HG03280 (cell line): ENCODE measurements at regions not wholly inside any gene's neighbourhood (a gene's known extent, or its start where the extent isn't known, plus 50 kb on each side); places are given as distances from the start of the nearest gene placed in this dataset.
"Not testable (repeated sequence)": the region's sequence is repeated elsewhere in the genome, so short reads cannot be mapped to it uniquely, and the experiment has no call there.

Experiments
- ATAC-seq: cut with Tn5 transposase; IDR thresholded peaks from one replicate; pipeline ENCODE4 v1.9.1; 2021; ENCODE audit warnings: mild to moderate bottlenecking, moderate library complexity; ENCODE audit not compliant: unreplicated experiment

DNA sequence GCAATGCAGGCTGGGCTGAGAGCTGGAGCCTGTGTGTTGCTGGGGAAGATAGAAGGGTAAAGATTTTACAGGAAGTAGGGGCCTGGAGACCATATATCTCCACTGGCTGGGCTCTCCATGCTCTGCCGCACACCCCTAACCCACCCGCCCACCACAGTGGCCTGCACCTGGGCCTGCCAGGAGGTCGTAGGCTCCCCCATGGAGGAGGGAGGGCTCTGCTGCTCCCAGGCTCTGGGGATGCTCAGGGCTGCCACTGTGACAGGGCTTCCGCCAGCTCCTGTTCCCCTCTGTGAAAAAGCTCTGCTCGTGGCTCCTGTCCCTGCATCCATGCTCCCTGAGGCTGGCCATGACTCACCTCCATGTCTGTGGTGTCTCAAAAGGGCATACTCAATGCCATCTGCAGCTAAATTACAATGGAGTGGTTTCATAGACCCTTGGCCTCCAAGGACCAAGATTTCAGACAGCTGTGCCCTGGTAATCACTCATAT lies 106.0 kb downstream of the CXCL12 start:
- ATAC-seq: no peak

GRCh38 chr10:44268435-44268948 lies 116.4 kb downstream of the CXCL12 start:
- ATAC-seq: not testable (repeated sequence)

GRCh38 chr10:44267007-44267406 lies 117.9 kb downstream of the CXCL12 start:
- no peak for ATAC-seq

DNA sequence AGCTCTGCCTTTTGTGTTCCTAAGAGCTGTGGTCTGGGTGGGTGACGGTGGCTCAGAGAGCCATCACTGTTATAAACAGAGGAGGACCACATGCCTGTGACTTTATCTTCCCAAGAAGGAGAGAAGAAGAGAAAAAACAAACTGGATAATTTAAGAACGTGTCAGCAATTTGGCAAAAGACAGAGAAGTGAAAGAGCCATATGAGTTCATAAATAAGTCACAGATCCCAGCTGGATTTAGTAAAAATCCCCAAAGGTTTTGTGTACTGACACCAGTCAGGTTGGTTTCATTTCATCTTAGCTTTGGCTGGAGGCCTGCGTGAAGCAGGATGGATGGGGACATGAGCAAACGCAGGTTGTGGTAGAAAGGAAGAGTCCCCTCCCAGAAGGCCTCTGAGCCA lies 120.7 kb downstream of the CXCL12 start:
- ATAC-seq: no peak

DNA sequence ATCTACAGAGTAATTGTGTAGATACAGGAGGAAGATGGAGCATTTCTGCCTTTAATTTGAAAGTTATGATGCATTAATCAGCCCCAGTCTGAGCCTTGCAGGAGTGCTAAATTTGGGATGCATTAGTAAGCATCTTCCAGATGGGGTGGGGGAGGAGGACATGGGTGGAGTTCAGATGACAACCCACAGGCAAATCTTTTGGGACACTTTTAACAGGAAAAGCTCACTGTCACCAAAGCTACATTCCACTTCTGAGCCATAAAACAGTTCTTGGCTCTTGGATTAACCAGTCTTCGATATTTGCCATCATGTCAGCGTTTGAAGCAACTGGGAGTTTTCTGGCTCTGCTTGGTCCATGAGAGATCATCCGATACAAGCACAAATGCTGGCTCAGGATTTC lies 121.1 kb downstream of the CXCL12 start:
- ATAC-seq: no peak

DNA sequence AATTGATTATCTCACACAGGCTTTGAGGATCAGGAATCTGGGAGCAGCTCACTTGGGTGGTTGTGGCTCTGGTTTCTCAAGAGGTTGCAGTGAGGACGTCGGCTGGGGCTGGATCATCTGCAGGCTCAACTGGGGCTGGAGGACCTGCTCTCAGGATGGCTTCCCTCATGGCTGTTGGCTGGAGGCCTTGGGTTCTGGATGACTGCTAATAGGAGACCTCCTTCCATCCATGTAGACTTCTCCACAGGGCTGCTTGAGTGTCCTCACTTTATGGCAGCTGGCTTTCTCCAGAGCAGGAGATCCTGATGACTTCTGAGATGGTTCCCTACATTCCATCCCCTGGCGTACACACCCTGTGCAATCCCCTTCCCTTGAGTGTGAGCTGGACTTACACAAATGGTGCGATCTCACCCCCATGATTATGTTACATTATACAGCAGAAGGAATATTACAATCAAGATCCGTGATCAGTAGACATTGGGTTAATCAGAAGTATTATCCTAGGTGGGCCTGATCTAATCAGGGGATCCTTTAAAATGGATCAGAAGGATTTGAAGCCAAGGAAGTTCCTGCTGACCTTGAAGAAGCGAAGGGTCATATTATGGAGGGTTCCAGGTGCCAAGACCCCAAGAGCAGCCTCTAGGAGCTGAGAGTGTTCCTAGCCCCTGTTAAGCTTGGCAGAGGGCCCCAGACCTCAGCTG lies 122.2 kb downstream of the CXCL12 start:
- no peak for ATAC-seq

DNA sequence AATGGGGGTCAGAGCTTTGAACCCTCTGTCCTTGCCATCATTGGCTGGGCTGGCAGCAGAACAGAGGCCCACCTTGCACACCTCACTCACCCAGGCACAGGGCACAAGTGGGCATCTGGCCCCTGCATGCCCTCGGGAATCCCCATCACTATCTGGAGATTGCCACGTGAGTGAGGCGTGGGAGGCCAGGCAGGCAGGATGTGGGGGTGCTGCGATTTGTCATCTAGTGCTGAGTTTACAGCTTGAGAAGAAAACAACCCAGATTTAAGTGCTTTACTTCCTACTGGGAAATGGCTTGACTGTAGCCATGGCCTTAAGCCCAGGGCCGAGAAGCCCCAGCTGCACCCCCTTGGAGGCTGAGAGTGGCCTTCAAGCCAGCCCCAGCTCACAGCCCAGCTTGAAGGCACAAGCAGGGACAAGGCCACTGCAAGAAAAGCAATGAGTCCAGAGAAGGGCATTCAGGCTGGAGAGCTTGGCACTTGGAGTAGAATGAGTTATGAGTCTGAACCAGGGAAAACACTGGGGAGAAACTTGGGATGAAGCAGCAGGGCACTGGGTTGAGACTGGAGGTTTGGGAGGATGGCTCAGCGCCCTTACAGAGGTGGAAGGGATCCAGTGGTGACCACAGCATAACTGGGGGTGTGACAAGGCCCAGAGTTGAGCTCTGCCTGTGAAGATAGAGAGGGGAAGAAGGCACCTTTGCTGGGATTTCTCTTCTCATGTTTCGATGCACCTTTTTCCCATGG lies 123.0 kb downstream of the CXCL12 start:
- no peak for ATAC-seq

DNA sequence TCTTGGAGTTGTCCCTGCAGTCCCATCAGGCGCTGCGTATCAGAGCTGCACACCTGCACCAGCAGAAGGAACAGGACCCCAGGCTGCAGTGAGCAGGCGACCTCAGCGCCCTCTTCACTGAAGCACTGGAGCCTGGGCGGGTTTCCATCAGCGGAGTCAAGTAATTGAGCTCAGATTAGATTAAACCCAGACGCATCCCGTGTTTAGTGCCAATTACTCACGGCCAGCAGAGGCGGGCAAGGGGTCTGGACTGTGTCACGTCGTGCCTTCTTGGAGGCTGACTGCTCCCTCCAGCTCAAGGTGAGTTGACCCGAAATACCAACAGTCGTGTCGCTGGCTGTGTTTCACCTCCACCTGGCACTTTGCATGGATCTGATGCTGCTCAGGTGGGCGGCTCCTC lies 123.6 kb downstream of the CXCL12 start:
- no peak for ATAC-seq

- ATAC-seq: no peak
Measured at GRCh38 chr10:44260286-44260928, 124.5 kb downstream of the CXCL12 start.

- no peak for ATAC-seq
Measured at GRCh38 chr10:44259090-44259874, 125.6 kb downstream of the CXCL12 start.

DNA sequence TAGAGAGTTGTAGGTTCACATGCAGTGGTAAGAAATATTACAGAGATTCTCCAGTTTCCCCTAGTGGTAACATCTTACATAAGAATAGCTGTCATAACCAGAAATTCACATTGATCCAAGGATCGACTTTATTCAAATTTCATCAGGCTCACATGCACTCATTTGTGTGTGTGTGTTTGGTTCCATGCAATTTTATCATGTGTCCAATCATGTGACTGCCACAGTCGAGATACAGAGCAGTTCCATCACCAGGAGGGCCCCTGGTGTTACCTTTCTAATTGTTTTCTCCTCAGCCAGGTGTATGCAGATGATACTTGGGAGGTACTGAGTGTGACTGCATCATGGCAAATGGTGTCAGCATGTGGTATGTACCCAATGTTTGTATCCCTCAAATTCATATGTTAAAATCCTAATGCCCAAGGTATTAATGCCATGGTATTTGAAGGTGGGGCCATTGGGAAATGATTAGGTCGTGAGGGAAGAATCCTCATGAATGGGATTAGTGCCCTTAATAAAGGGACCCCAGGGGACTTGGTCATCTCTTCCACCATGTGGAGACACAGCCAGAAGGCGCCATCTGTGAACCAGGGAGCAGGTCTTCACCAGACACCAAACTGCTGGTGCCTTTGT lies 126.3 kb downstream of the CXCL12 start:
- ATAC-seq: no peak

DNA sequence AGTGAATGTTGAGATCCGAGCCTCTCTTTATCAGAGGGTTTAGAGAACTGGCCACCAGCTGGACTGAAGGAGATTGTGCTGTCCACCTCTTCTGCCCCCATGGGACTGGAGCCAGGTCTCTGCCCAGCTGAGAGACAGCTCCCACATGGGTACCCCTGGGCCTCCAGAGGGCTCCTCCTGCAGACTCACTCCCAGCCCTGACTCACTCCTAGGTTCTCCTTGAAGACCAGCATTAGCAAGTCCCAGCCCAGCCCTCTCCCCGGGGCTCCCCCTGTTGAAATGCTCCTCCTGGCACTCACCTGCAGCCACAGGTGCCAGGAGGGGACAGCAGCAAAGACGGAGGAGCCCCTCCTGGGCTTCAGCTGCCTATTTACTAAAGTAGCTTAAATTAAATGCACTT lies 126.9 kb downstream of the CXCL12 start:
- ATAC-seq: no peak

GRCh38 chr10:44253769-44254462 lies 131.0 kb downstream of the CXCL12 start:
- no peak for ATAC-seq

DNA sequence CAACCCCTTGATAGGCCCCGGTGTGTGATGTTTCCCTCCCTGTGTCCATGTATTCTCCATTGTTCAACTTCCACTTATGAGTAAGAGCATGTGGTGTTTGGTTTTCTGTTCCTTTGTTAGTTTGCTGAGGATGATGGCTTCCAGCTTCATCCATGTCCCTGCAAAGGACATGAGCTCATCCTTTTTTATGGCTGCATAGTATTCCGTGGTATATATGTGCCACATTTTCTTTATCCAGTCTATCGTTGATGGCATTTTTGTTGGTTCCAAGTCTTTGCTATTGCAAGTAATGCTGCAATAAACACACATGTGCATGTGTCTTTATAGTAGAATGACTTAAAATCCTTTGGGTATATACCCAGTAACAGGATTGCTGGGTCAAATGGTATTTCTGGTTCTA lies 132.3 kb downstream of the CXCL12 start:
- ATAC-seq: not testable (repeated sequence)

GRCh38 chr10:44249933-44250332 lies 135.0 kb downstream of the CXCL12 start:
- ATAC-seq: not testable (repeated sequence)

DNA sequence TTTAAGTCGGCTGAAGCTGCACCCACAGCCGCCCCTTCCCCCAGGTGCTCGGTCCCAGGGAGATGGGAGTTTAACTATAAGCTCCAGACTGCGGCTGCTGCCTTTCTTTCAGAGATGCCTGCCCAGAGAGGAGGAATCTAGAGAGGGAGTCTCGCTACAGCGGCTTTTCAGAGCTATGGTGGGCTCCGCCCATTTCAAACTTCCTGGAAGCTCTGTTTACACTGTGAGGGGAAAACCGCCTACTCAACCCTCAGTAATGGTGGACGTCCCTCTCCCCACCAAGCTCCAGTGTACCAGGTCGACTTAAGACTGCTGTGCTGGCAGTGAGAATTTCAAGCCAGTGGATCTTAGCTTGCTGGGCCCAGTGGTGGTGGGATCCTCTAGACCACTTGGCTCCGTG lies 135.4 kb downstream of the CXCL12 start:
- ATAC-seq: no peak

- not testable (repeated sequence) for ATAC-seq
Measured at GRCh38 chr10:44246700-44247099, 138.2 kb downstream of the CXCL12 start.

DNA sequence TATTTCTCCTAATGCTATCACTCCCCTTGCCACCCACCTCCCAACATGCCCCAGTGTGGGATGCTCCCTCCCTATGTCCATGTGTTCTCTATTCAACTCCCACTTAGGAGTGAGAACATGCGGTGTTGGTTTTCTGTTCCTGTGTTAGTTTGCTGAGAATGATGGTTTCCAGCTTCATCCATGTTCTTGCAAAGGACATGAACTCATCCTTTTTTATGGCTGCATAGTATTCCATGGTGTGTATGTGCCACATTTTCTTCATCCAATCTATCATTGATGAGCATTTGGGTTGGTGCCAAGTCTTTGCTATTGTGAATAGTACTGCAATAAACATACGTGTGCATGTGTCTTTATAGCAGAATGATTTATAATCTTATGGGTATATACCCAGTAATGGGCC lies 138.6 kb downstream of the CXCL12 start:
- not testable (repeated sequence) for ATAC-seq

- no peak for ATAC-seq
Measured at GRCh38 chr10:44245601-44245938, 139.3 kb downstream of the CXCL12 start.
